Vagina (tissue), 2 donors: ENCODE measurements at regions not wholly inside any gene's neighbourhood (a gene's known extent, or its start where the extent isn't known, plus 50 kb on each side); places are given as distances from the start of the nearest gene placed in this dataset.

ENCODE experiments used
- DNase-seq, 2 donors: peaks; one replicate each; pipeline ENCODE4 v3.0.0-alpha.2; 2017; ENCODE audit errors: extremely low spot score in 2 of 2
- H3K27ac ChIP-seq: fragments of 200-600 bp; sonication (generic); one replicate; pipeline ENCODE4 v1.5.1; 2019
- H3K27me3 ChIP-seq: fragments of 200-600 bp; sonication (generic); one replicate; pipeline ENCODE4 v1.5.1; 2019
- H3K36me3 ChIP-seq, 2 donors: fragments of 200-600 bp; sonication (generic); one replicate each; pipeline ENCODE4 v1.5.1; 2017 to 2019
- H3K4me1 ChIP-seq: fragments of 200-600 bp; sonication (generic); one replicate; pipeline ENCODE4 v1.5.1; 2019
- H3K4me3 ChIP-seq, 2 donors: fragments of 200-600 bp; sonication (generic); 1 replicate in 1 of 2; 2 replicates in 1 of 2; pipeline ENCODE4 v1.5.1; 2016 to 2019
- H3K9me3 ChIP-seq: fragments of 200-600 bp; sonication (generic); one replicate; pipeline ENCODE4 v1.5.1; 2019
- CTCF ChIP-seq, 3 experiments: fragments of 450-650 bp in 2 of 3; fragments of 200-600 bp in 1 of 3; sonication (generic) in 1 of 3; IDR thresholded peaks; one replicate each; pipeline ENCODE4 v1.5.1; 2017 to 2019; ENCODE audit warnings: antibody characterized with exemption in 3 of 3, mild to moderate bottlenecking in 2 of 3, moderate library complexity in 2 of 3
- POLR2A ChIP-seq, 2 donors: fragments of 450-650 bp; IDR thresholded peaks; one replicate each; pipeline ENCODE4 v1.6.1; 2017; ENCODE audit warnings: antibody characterized with exemption in 2 of 2, mild to moderate bottlenecking in 2 of 2, moderate library complexity in 2 of 2
- POLR2AphosphoS5 ChIP-seq, 2 donors: sonication (generic); formaldehyde crosslinking; IDR thresholded peaks; one replicate each; pipeline ENCODE4 v1.9.0; 2017; ENCODE audit warnings: antibody characterized with exemption in 2 of 2, mild to moderate bottlenecking in 2 of 2, low read depth in 1 of 2; ENCODE audit not compliant: insufficient read depth in 1 of 2
- intact Hi-C: fragments of 100-400 bp; cut with DNase I; formaldehyde crosslinking; loops from one replicate; pipeline ENCODE4 v1.15.1; 2023

- peaks cover 8% of the 10 kb centered on the region for H3K4me1 ChIP-seq
- TF ChIP-seq CTCF (IDR thresholded peaks at IDR 0.05) = no peak
- TF ChIP-seq POLR2A (IDR thresholded peaks at IDR 0.05) = no peak
- no peak for TF ChIP-seq POLR2AphosphoS5 (IDR thresholded peaks at IDR 0.05; ENCODE audit: insufficient read depth in 1 of 2, low read depth in 1 of 2)
- intact Hi-C loops = no loop called here
- H3K27ac ChIP-seq = no peak overlapping the region
- DNase-seq = no peak
- H3K9me3 ChIP-seq = no peaks in the 10 kb centered on the region
- no peaks in the 10 kb centered on the region for H3K27me3 ChIP-seq
- H3K4me3 ChIP-seq = peak overlapping the region in 1 of 2 donors; percentile 31
- H3K36me3 ChIP-seq = no peaks in the 10 kb centered on the region
Measured at GRCh38 chr17:77076124-77076830, 64.5 kb upstream of the SEC14L1 start.

GRCh38 chr17:77083531-77083930, 57.2 kb upstream of the SEC14L1 start:
- Histone ChIP-seq H3K27me3 (no peaks in the 10 kb centered on the region), H3K4me3 (no peak overlapping the region), H3K9me3 (no peaks in the 10 kb centered on the region), H3K27ac (no peak overlapping the region), H3K36me3 (no peaks in the 10 kb centered on the region), H3K4me1 (peaks cover 16% of the 10 kb centered on the region)
- no peak for DNase-seq
- intact Hi-C loops = no loop called here
- TF ChIP-seq POLR2AphosphoS5 (IDR thresholded peaks at IDR 0.05; ENCODE audit: insufficient read depth in 1 of 2, low read depth in 1 of 2) (no peak), CTCF (IDR thresholded peaks at IDR 0.05) (no peak), POLR2A (IDR thresholded peaks at IDR 0.05) (no peak)

DNA sequence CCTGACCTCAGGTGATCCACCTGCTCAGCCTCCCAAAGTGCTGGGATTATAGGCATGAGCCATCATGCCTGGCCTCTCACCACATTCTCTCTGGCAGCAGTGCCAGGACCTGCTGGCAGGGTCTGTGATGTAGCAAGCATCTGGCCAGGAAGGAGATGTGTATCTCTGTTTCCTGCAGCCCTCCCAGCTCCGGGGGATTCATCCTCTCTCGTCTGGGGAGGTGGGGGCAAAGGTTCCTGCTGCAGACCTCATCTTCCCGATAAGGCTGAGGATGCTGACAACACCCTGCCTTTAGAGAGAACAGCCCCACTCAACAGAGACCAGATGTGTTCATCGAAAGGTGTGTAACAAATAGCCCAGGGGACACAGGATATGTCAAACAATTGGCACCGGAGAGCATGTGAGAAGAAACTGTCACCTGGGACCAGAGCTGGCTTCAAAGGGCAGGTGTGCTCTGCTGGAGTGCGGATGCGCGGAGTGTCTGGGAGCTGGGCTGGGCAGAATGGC, 54.8 kb upstream of the SEC14L1 start:
- no peak for TF ChIP-seq CTCF (IDR thresholded peaks at IDR 0.05)
- TF ChIP-seq POLR2AphosphoS5 (IDR thresholded peaks at IDR 0.05; ENCODE audit: insufficient read depth in 1 of 2, low read depth in 1 of 2) = no peak
- TF ChIP-seq POLR2A (IDR thresholded peaks at IDR 0.05) = no peak
- Histone ChIP-seq H3K4me3 (no peak overlapping the region), H3K9me3 (no peaks in the 10 kb centered on the region), H3K36me3 (no peaks in the 10 kb centered on the region), H3K27me3 (no peaks in the 10 kb centered on the region), H3K27ac (no peak overlapping the region), H3K4me1 (peaks cover 35% of the 10 kb centered on the region)
- no peak for DNase-seq
- intact Hi-C loops = loop anchor here (2.0 kb wide), 1 partner anchor 161 kb away; no protein-coding TSS in a partner anchor

DNA sequence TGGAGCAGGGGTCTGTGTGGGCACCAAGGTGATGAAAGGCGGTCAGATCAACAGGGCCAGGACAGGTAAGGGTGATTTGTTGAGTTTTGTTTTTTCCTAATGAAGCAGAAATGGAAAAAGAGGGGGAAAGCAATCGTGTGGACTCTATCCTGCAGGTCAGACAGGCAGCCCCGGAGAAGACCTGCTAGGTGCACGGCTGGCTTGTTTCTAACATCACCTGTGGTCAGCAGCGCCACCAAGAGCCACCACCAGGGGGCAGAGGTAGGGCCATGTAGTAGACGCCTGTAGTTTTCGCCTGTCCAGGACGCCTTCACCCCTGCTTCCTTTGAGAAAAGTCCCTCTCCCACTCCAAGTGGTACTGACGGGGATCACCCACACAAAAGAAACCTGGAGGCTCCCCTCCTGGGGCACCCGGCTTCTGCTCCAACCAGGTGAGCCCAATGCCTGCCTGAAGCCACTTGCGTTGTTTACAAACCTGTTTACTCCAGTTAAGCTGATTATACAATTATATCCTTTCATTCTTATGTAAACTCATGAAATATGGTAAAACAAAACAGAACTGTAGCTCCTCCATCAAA, 54.2 kb upstream of the SEC14L1 start:
- H3K4me1 ChIP-seq = peaks cover 35% of the 10 kb centered on the region
- H3K27ac ChIP-seq = no peak overlapping the region
- no peak overlapping the region for H3K4me3 ChIP-seq

More for the DNA sequence above, 54.2 kb upstream of the SEC14L1 start:
- intact Hi-C loops = loop anchor here (2.0 kb wide), 1 partner anchor 160 kb away; no protein-coding TSS in a partner anchor
- Histone ChIP-seq H3K9me3 (no peaks in the 10 kb centered on the region), H3K27me3 (no peaks in the 10 kb centered on the region), H3K36me3 (peaks cover 0 to 4% of the 10 kb centered on the region in 2 donors)
- no peak for TF ChIP-seq POLR2A (IDR thresholded peaks at IDR 0.05)
- peak; percentile 86 to 90 (median 88) for TF ChIP-seq CTCF (IDR thresholded peaks at IDR 0.05)
- DNase-seq = no peak
